AG04450 (cell line): ENCODE measurements at regions not wholly inside any gene's neighbourhood (a gene's known extent, or its start where the extent isn't known, plus 50 kb on each side); places are given as distances from the start of the nearest gene placed in this dataset.
A peak's percentile ranks its signal among the peaks of the same experiment; 100 is the strongest.

Experiments used
- CTCF ChIA-PET: fragments of 300-600, 350-600 bp; formaldehyde crosslinking; extraction: SDS; loops from one replicate; lab custom pipeline; 2022; ENCODE audit warnings: antibody characterized with exemption, inconsistent platforms; lab: Charles Lee
- POLR2A ChIA-PET: fragments of 350-600 bp; formaldehyde crosslinking; extraction: SDS; loops from one replicate; lab custom pipeline; 2021; ENCODE audit warnings: antibody characterized with exemption, inconsistent platforms; lab: Yijun Ruan, JAX
- DNase-seq: peaks from one replicate; pipeline ENCODE4 v3.0.0-alpha.2; 2011; ENCODE audit warnings: low read depth, low spot score
- H3K27ac ChIP-seq: one replicate; pipeline ENCODE4 v1.5.1; 2012; ENCODE audit warnings: low read depth, low read length, control low read depth
- H3K27me3 ChIP-seq: one replicate; pipeline ENCODE4 v1.6.0; 2012; ENCODE audit warnings: low read length; ENCODE audit not compliant: control insufficient read depth, insufficient read depth
- H3K4me3 ChIP-seq: 2 replicates; pipeline ENCODE4 v1.5.1; 2011; ENCODE audit warnings: mild to moderate bottlenecking, low read depth, low read length, control low read depth
- H3K9me3 ChIP-seq: 2 replicates; pipeline ENCODE4 v1.5.1; 2012; ENCODE audit warnings: low read length; ENCODE audit not compliant: control insufficient read depth, insufficient read depth
- TF ChIP-seq, protein P1 (sequence below): IDR thresholded peaks from 2 replicates; pipeline ENCODE4 v1.5.1; 2011; ENCODE audit warnings: low read depth, low read length, control low read depth, inconsistent platforms

DNA sequence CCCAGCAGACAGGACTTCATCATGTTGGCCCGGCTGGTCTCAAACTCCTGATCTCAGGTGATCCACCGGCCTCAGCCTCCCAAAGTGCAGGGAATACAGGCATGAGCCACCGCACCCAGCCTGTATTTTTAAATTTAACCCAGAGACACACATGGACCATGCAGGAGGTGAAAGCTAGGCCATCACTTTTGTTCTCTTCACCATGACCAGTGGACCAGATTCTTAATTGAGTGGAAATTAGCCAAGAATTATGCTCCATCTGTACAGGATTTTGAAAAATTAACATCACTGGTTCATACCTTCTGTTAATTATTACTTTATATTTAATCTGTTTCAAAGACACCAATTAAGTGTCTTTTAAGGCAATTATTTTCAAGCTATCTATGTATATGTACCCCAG lies 493.6 kb upstream of the NOX3 start:
- no peaks in the 10 kb centered on the region for H3K27me3 ChIP-seq
- TF ChIP-seq, protein P1, sequence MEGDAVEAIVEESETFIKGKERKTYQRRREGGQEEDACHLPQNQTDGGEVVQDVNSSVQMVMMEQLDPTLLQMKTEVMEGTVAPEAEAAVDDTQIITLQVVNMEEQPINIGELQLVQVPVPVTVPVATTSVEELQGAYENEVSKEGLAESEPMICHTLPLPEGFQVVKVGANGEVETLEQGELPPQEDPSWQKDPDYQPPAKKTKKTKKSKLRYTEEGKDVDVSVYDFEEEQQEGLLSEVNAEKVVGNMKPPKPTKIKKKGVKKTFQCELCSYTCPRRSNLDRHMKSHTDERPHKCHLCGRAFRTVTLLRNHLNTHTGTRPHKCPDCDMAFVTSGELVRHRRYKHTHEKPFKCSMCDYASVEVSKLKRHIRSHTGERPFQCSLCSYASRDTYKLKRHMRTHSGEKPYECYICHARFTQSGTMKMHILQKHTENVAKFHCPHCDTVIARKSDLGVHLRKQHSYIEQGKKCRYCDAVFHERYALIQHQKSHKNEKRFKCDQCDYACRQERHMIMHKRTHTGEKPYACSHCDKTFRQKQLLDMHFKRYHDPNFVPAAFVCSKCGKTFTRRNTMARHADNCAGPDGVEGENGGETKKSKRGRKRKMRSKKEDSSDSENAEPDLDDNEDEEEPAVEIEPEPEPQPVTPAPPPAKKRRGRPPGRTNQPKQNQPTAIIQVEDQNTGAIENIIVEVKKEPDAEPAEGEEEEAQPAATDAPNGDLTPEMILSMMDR: no peak
- H3K27ac ChIP-seq: no peak overlapping the region
- CTCF ChIA-PET: no interaction called here
- no peak for DNase-seq
- peaks cover 17% of the 10 kb centered on the region for H3K9me3 ChIP-seq
- H3K4me3 ChIP-seq: no peak overlapping the region
- POLR2A ChIA-PET: no interaction called here

DNA sequence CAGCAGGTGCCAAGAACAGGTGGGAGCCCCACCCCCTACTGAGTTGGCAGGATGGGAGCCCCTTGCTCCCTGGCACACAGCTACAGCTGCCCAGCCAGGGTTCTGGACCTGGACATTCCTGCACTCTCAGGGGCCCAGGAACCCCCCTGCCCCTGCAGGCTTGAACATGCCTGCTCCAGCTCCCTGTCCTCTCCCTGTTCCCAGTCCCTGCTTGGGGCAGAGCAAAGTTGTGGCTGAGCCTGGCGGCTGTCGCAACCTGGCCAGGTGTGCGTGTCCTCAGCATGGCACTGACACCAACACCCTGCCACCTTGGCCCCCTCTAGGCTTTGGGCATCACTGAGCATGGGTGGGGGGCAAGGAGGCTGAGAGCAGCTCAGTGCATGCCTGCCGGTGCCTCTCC lies 491.2 kb upstream of the NOX3 start:
- no peak for DNase-seq
- no peaks in the 10 kb centered on the region for H3K27me3 ChIP-seq
- TF ChIP-seq, protein P1: no peak
- no peak overlapping the region for H3K27ac ChIP-seq
- CTCF ChIA-PET: no interaction called here
- no peak overlapping the region for H3K4me3 ChIP-seq
- POLR2A ChIA-PET: no interaction called here
- H3K9me3 ChIP-seq: peaks cover 17% of the 10 kb centered on the region

DNA sequence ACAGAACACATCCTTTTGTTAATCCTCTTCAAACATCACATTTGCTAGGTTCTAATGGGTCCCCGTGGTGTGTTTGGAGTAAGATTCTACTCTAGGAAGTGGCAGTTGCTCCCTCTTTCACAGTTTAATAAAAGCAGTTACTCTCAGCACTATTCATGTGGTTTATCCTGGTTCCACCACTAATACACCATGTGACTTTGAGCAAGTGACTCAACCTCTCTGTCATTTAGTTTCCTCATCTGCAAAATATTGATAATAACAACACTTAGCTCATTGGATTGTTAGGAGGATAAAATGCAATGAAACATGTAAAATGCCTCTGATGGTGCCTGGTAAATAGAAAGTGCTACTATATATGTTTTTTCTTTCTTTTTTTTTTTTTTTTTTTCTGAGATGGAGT lies 488.0 kb upstream of the NOX3 start:
- no peaks in the 10 kb centered on the region for H3K27me3 ChIP-seq
- no peak overlapping the region for H3K4me3 ChIP-seq
- DNase-seq: peak; percentile 4
- ChIA-PET CTCF (interaction anchor here (0.7 kb wide), 2 partner anchors 32 to 193 kb away, joined by 3 to 5 read pairs; no protein-coding TSS in a partner anchor), POLR2A (interaction anchor here (0.7 kb wide), 1 partner anchor 28 kb away, joined by 3 read pairs; no protein-coding TSS in a partner anchor)
- H3K9me3 ChIP-seq: peaks cover 17% of the 10 kb centered on the region
- TF ChIP-seq, protein P1: no peak
- H3K27ac ChIP-seq: no peak overlapping the region

DNA sequence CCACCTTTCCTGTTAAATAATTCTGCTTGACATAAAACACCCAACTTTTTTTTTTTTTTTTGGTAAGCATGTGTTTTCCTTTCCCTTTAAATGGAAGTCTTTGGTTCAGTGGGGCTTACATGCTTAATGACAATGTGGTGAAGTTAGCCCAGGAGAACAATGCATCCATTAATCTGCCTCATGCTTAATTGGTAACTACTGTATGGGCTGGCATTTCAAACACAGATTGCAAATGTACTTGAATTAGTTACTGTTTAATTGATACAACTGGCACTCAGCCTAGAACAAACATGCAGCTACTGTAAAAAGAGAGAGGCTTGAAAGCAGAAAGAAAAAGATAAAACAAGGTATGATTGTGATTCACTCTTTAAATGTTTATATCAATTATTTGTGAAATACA lies 483.6 kb upstream of the NOX3 start:
- no peak for DNase-seq
- CTCF ChIA-PET: no interaction called here
- Histone ChIP-seq H3K27ac (no peak overlapping the region), H3K9me3 (no peaks in the 10 kb centered on the region), H3K27me3 (no peaks in the 10 kb centered on the region), H3K4me3 (no peak overlapping the region)
- TF ChIP-seq, protein P1: no peak
- POLR2A ChIA-PET: interaction anchor here (0.7 kb wide), 1 partner anchor 47 kb away, joined by 8 read pairs; no protein-coding TSS in a partner anchor

DNA sequence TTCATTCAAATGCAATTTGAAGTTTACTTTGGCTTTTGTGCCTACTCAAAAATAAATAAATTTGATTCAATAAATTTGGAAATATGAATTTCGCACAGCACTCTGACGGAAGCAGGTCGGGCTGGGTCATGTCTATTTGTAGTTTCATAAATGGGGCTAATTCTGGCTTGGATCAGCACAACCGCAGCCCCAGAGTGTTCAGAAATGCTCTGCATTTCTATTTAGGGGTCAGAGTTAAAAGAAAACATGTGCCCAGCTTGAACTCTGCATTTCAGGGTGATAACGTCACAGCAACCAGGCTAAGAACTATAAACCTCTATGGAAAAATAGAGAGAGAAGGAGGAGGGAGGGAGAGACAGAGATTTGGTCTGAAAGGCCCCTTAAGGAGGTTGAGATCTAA lies 480.9 kb upstream of the NOX3 start:
- ChIA-PET POLR2A (no interaction called here), CTCF (no interaction called here)
- TF ChIP-seq, protein P1: no peak
- H3K27me3 ChIP-seq: no peaks in the 10 kb centered on the region
- no peak overlapping the region for H3K4me3 ChIP-seq
- no peak overlapping the region for H3K27ac ChIP-seq
- no peak for DNase-seq
- H3K9me3 ChIP-seq: no peaks in the 10 kb centered on the region
